ENCODE measurements at regions not wholly inside any gene's neighbourhood (a gene's known extent, or its start where the extent isn't known, plus 50 kb on each side); places are given as distances from the start of the nearest gene placed in this dataset.

GRCh38 chr1:2941040-2941439, 80.2 kb upstream of the ACTRT2 start:
- ATAC-seq = no peak
- TF ChIP-seq TCF4 (CRISPR knock-in tag; IDR thresholded peaks at IDR 0.05; ENCODE audit: borderline replicate concordance) = no peak
- TF ChIP-seq, protein P1, sequence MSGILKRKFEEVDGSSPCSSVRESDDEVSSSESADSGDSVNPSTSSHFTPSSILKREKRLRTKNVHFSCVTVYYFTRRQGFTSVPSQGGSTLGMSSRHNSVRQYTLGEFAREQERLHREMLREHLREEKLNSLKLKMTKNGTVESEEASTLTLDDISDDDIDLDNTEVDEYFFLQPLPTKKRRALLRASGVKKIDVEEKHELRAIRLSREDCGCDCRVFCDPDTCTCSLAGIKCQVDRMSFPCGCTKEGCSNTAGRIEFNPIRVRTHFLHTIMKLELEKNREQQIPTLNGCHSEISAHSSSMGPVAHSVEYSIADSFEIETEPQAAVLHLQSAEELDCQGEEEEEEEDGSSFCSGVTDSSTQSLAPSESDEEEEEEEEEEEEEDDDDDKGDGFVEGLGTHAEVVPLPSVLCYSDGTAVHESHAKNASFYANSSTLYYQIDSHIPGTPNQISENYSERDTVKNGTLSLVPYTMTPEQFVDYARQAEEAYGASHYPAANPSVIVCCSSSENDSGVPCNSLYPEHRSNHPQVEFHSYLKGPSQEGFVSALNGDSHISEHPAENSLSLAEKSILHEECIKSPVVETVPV (CRISPR knock-in tag; IDR thresholded peaks at IDR 0.05) = no peak
- TF ChIP-seq ZNF70 (CRISPR knock-in tag; IDR thresholded peaks at IDR 0.05) = no peak
- no peak for TF ChIP-seq SNAI2 (CRISPR knock-in tag; IDR thresholded peaks at IDR 0.05)
- no peak for TF ChIP-seq ZNF565 (CRISPR knock-in tag; conservative IDR thresholded peaks at IDR 0.05; ENCODE audit: low read depth)
- no peak for TF ChIP-seq BACH2 (CRISPR knock-in tag; IDR thresholded peaks at IDR 0.05; ENCODE audit: borderline replicate concordance)
- TF ChIP-seq, protein P2, sequence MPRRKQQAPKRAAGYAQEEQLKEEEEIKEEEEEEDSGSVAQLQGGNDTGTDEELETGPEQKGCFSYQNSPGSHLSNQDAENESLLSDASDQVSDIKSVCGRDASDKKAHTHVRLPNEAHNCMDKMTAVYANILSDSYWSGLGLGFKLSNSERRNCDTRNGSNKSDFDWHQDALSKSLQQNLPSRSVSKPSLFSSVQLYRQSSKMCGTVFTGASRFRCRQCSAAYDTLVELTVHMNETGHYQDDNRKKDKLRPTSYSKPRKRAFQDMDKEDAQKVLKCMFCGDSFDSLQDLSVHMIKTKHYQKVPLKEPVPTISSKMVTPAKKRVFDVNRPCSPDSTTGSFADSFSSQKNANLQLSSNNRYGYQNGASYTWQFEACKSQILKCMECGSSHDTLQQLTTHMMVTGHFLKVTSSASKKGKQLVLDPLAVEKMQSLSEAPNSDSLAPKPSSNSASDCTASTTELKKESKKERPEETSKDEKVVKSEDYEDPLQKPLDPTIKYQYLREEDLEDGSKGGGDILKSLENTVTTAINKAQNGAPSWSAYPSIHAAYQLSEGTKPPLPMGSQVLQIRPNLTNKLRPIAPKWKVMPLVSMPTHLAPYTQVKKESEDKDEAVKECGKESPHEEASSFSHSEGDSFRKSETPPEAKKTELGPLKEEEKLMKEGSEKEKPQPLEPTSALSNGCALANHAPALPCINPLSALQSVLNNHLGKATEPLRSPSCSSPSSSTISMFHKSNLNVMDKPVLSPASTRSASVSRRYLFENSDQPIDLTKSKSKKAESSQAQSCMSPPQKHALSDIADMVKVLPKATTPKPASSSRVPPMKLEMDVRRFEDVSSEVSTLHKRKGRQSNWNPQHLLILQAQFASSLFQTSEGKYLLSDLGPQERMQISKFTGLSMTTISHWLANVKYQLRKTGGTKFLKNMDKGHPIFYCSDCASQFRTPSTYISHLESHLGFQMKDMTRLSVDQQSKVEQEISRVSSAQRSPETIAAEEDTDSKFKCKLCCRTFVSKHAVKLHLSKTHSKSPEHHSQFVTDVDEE (CRISPR knock-in tag; IDR thresholded peaks at IDR 0.05) = no peak
- TF ChIP-seq CSDC2 (CRISPR knock-in tag; IDR thresholded peaks at IDR 0.05) = no peak
- TF ChIP-seq CREB5 (CRISPR knock-in tag; IDR thresholded peaks at IDR 0.05; ENCODE audit: low read depth) = no peak
- TF ChIP-seq ESRRG (CRISPR knock-in tag; IDR thresholded peaks at IDR 0.05) = no peak
- TF ChIP-seq ZNF8 (CRISPR knock-in tag; IDR thresholded peaks at IDR 0.05) = no peak
- TF ChIP-seq POU6F1 (CRISPR knock-in tag; IDR thresholded peaks at IDR 0.05; ENCODE audit: borderline replicate concordance, low read depth) = no peak
- TF ChIP-seq ZFP3 (CRISPR knock-in tag; IDR thresholded peaks at IDR 0.05) = no peak
- no peak for TF ChIP-seq OSR1 (CRISPR knock-in tag; IDR thresholded peaks at IDR 0.05)
- TF ChIP-seq ZFP30 (CRISPR knock-in tag; IDR thresholded peaks at IDR 0.05) = no peak

GRCh38 chr1:2941907-2942306, 79.4 kb upstream of the ACTRT2 start:
- TF ChIP-seq ZNF70 (CRISPR knock-in tag; IDR thresholded peaks at IDR 0.05) (no peak), BACH2 (CRISPR knock-in tag; IDR thresholded peaks at IDR 0.05; ENCODE audit: borderline replicate concordance) (no peak)
- TF ChIP-seq, protein P2 (CRISPR knock-in tag; IDR thresholded peaks at IDR 0.05) = no peak
- no peak for ATAC-seq

- no peak for ATAC-seq
- TF ChIP-seq, protein P2 (CRISPR knock-in tag; IDR thresholded peaks at IDR 0.05) = no peak
- TF ChIP-seq OSR1 (CRISPR knock-in tag; IDR thresholded peaks at IDR 0.05) (no peak), GLIS3 (CRISPR knock-in tag; IDR thresholded peaks at IDR 0.05) (no peak), CSDC2 (CRISPR knock-in tag; IDR thresholded peaks at IDR 0.05) (no peak), ZNF8 (CRISPR knock-in tag; IDR thresholded peaks at IDR 0.05) (no peak), ZNF565 (CRISPR knock-in tag; conservative IDR thresholded peaks at IDR 0.05; ENCODE audit: low read depth) (no peak), RARB (CRISPR knock-in tag; IDR thresholded peaks at IDR 0.05) (no peak), ISL1 (CRISPR knock-in tag; IDR thresholded peaks at IDR 0.05) (no peak), TCF4 (CRISPR knock-in tag; IDR thresholded peaks at IDR 0.05; ENCODE audit: borderline replicate concordance) (no peak), ZC3H10 (CRISPR knock-in tag; IDR thresholded peaks at IDR 0.05) (no peak), BACH2 (CRISPR knock-in tag; IDR thresholded peaks at IDR 0.05; ENCODE audit: borderline replicate concordance) (no peak)
These were observed 78.9 kb upstream of the ACTRT2 start for GRCh38 chr1:2942410-2942809.

Measured in SK-N-SH treated with all-trans-retinoic acid at 6 μM for 48 hours (cell line).